HepG2 (cell line): ENCODE measurements at regions not wholly inside any gene's neighbourhood (a gene's known extent, or its start where the extent isn't known, plus 50 kb on each side); places are given as distances from the start of the nearest gene placed in this dataset.

Experiments
- NBN ChIP-seq: fragments of 450-650 bp; conservative IDR thresholded peaks from 2 replicates; pipeline ENCODE4 v1.6.1; 2017
- TF ChIP-seq, protein P1 (sequence below): sonication (generic); formaldehyde crosslinking; IDR thresholded peaks from 2 replicates; pipeline ENCODE4 v1.4.0; 2020; ENCODE audit warnings: missing genetic modification reagents

DNA sequence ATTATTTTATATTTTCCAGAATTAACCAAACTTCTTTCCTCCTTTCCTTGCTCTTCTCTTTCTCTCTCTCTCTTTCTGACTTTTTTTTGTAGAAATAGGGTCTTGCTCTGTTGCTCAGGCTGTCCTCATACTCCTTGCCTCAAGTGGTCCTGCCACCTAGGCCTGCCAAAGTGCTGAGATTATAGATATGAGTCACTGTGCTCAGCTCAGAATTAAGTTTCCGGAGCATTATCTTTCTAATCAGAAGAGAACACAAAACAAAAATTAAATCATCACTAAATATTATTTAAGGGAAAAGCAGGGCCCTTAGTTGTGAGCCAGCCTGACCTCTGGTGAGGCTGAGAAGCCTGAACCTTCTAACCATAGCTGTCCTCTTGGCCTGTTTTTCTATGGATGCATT lies 168.2 kb downstream of the SOX2 start:
- no peak for TF ChIP-seq NBN
- TF ChIP-seq, protein P1, sequence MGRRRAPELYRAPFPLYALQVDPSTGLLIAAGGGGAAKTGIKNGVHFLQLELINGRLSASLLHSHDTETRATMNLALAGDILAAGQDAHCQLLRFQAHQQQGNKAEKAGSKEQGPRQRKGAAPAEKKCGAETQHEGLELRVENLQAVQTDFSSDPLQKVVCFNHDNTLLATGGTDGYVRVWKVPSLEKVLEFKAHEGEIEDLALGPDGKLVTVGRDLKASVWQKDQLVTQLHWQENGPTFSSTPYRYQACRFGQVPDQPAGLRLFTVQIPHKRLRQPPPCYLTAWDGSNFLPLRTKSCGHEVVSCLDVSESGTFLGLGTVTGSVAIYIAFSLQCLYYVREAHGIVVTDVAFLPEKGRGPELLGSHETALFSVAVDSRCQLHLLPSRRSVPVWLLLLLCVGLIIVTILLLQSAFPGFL (CRISPR knock-in tag): no peak
